K562 (cell line): ENCODE measurements at regions not wholly inside any gene's neighbourhood (a gene's known extent, or its start where the extent isn't known, plus 50 kb on each side); places are given as distances from the start of the nearest gene placed in this dataset.
A peak's percentile ranks its signal among the peaks of the same experiment; 100 is the strongest.

ENCODE experiments used
- ATAC-seq: fragments of 200-7000 bp; cut with Tn5 transposase; 3 replicates; pipeline ENCODE4 v1.9.1; 2020; ENCODE audit warnings: moderate library complexity
- BruUV-seq: library from RNA; stranded (reverse); fragments of 400-500 nt; replicated peaks from 2 replicates; lab custom pipeline; 2021; lab: Mats Ljungman, UMichigan
- CTCF ChIA-PET: fragments of 300-600 bp; formaldehyde crosslinking; extraction: SDS; loops from one replicate; lab custom pipeline; 2021; ENCODE audit warnings: low intra/inter-chr PET ratio; lab: Yijun Ruan, JAX
- POLR2A ChIA-PET: fragments of 300-600, 350-650 bp; sonication (Branson Sonifier 250); formaldehyde crosslinking; extraction: SDS; loops from one replicate; lab custom pipeline; 2021; ENCODE audit warnings: antibody characterized with exemption, inconsistent platforms; lab: Yijun Ruan, JAX
- DNase-seq, 4 experiments: peaks; one replicate each; pipeline versions ENCODE4 v3.0.0 to v3.0.0-alpha.2; 2011 to 2018; ENCODE audit warnings: low spot score in 3 of 4, mixed read lengths in 3 of 4; ENCODE audit errors: extremely low read depth in 1 of 4
- FAIRE-seq: peaks from 2 replicates; lab custom pipeline; 2011; peaks lifted over from hg19 to GRCh38; lab: Jason Lieb, UNC
- H2AFZ ChIP-seq: 2 replicates; pipeline ENCODE4 v1.6.0; 2011; ENCODE audit warnings: low read depth, low read length, control low read depth, inconsistent platforms
- H3K27ac ChIP-seq: fragments of 200-600 bp; 3 replicates; pipeline ENCODE4 v1.8.0; 2011; ENCODE audit warnings: low read depth, mild to moderate bottlenecking, control low read depth, inconsistent platforms, low read length, moderate library complexity, mixed read lengths; ENCODE audit errors: extremely low read depth
- H3K27me3 ChIP-seq, 2 experiments: fragments of 300-600 bp in 1 of 2; 2 replicates in 1 of 2; 3 replicates in 1 of 2; pipeline versions ENCODE4 v1.6.0 to v1.8.0; 2011; ENCODE audit warnings: inconsistent platforms in 2 of 2, low read length in 2 of 2, mild to moderate bottlenecking in 1 of 2, mixed read lengths in 1 of 2, moderate library complexity in 1 of 2; ENCODE audit not compliant: control insufficient read depth in 2 of 2, insufficient read depth in 2 of 2
- H3K36me3 ChIP-seq: fragments of 300-600 bp; 3 replicates; pipeline ENCODE4 v1.8.0; 2011; ENCODE audit warnings: mild to moderate bottlenecking, low read length, inconsistent platforms; ENCODE audit not compliant: control insufficient read depth, insufficient read depth
- H3K4me1 ChIP-seq, 2 experiments: fragments of 200-600 bp in 1 of 2; replicated peaks in 1 of 2; 2 replicates in 1 of 2; 3 replicates in 1 of 2; pipeline versions ENCODE4 v1.5.1 to v1.8.0; 2011; ENCODE audit warnings: inconsistent platforms in 2 of 2, low read length in 2 of 2, mild to moderate bottlenecking in 1 of 2, mixed read lengths in 1 of 2, moderate library complexity in 1 of 2; ENCODE audit not compliant: control insufficient read depth in 2 of 2, insufficient read depth in 2 of 2
- H3K4me2 ChIP-seq: 2 replicates; pipeline ENCODE4 v1.6.1; 2011; ENCODE audit warnings: low read length, control low read depth, inconsistent platforms, mixed read lengths; ENCODE audit not compliant: insufficient read depth
- H3K4me3 ChIP-seq: fragments of 200-600 bp; sonication (generic), shearing (Covaris generic); 2 replicates; pipeline ENCODE4 v1.5.1; 2016; ENCODE audit warnings: control low read depth, inconsistent platforms
- H3K79me2 ChIP-seq: fragments of 200-600 bp; 3 replicates; pipeline ENCODE4 v1.8.0; 2011; ENCODE audit warnings: low read length, inconsistent platforms; ENCODE audit not compliant: control insufficient read depth, insufficient read depth
- H3K9ac ChIP-seq, 2 experiments: 2 replicates each; pipeline versions ENCODE4 v1.6.0 to v1.6.1; 2011; ENCODE audit warnings: low read depth in 2 of 2, low read length in 2 of 2, control low read depth in 1 of 2, inconsistent platforms in 1 of 2, mild to moderate bottlenecking in 1 of 2, mixed read lengths in 1 of 2; ENCODE audit not compliant: insufficient read depth in 1 of 2
- H3K9me1 ChIP-seq: one replicate; pipeline ENCODE4 v1.6.0; 2011; ENCODE audit warnings: inconsistent platforms, mild to moderate bottlenecking, low read length, moderate library complexity; ENCODE audit not compliant: control insufficient read depth, insufficient read depth
- H3K9me3 ChIP-seq: replicated peaks from 2 replicates; pipeline ENCODE4 v1.5.1; 2011; ENCODE audit warnings: low read depth, low read length, inconsistent platforms; ENCODE audit not compliant: control insufficient read depth, insufficient read depth
- H4K20me1 ChIP-seq: replicated peaks from 2 replicates; pipeline ENCODE4 v1.6.1; 2011; ENCODE audit warnings: low read length, inconsistent platforms, mixed read lengths; ENCODE audit not compliant: control insufficient read depth, insufficient read depth
- CTBP1 ChIP-seq: fragments of 450-650 bp; IDR thresholded peaks from 2 replicates; pipeline ENCODE4 v1.6.1; 2016; ENCODE audit warnings: borderline replicate concordance
- ELF4 ChIP-seq: fragments of 450-650 bp; formaldehyde crosslinking; IDR thresholded peaks from 2 replicates; pipeline ENCODE4 v1.4.0; 2022; ENCODE audit warnings: missing genetic modification characterization
- ETV1 ChIP-seq: fragments of 450-650 bp; conservative IDR thresholded peaks from 2 replicates; pipeline ENCODE4 v1.6.1; 2016; ENCODE audit warnings: missing genetic modification characterization, control low read depth, low read depth, missing compliant biosample characterization
- FOXA3 ChIP-seq, 2 experiments: fragments of 450-650 bp in 1 of 2; sonication (generic) in 1 of 2; formaldehyde crosslinking; IDR thresholded peaks in 1 of 2; conservative IDR thresholded peaks in 1 of 2; 2 replicates each; pipeline versions ENCODE4 v1.4.0 to v1.8.0; 2020 to 2022; ENCODE audit warnings: mild to moderate bottlenecking in 2 of 2, missing genetic modification reagents in 1 of 2
- HEY1 ChIP-seq: fragments of 250-450 bp; sonication (Bioruptor Pico); IDR thresholded peaks from 2 replicates; pipeline ENCODE4 v1.5.0; 2020; ENCODE audit warnings: mild to moderate bottlenecking, moderate library complexity, borderline replicate concordance
- KLF10 ChIP-seq: fragments of 250-450 bp; sonication (Bioruptor Pico); IDR thresholded peaks from 2 replicates; pipeline ENCODE4 v1.6.1; 2021; ENCODE audit warnings: matching md5 sums
- MAFK ChIP-seq: IDR thresholded peaks from 2 replicates; pipeline ENCODE4 v1.6.1; 2011; ENCODE audit warnings: low read length, improper control_type of control experiment
- MAX ChIP-seq: sonication (generic); formaldehyde crosslinking; IDR thresholded peaks from 2 replicates; pipeline ENCODE4 v1.9.0; 2022; ENCODE audit warnings: mild to moderate bottlenecking, missing genetic modification reagents
- MCM5 ChIP-seq: fragments of 450-650 bp; IDR thresholded peaks from 2 replicates; pipeline ENCODE4 v1.6.1; 2016; ENCODE audit warnings: low read depth
- MIER1 ChIP-seq: fragments of 450-650 bp; IDR thresholded peaks from 2 replicates; pipeline ENCODE4 v1.6.1; 2016; ENCODE audit warnings: antibody characterized with exemption, mild to moderate bottlenecking, low read depth
- NELFE ChIP-seq: IDR thresholded peaks from 2 replicates; pipeline ENCODE4 v1.6.1; 2011; ENCODE audit warnings: mild to moderate bottlenecking; ENCODE audit not compliant: insufficient read depth, insufficient read length
- SNRNP70 ChIP-seq: fragments of 200-400 bp; formaldehyde crosslinking; optimal IDR thresholded peaks from 2 replicates; pipeline ENCODE3; 2017; ENCODE audit warnings: low read depth, low read length
- USF1 ChIP-seq: sonication (generic); formaldehyde crosslinking; IDR thresholded peaks from 2 replicates; pipeline ENCODE4 v1.9.0; 2022; ENCODE audit warnings: mild to moderate bottlenecking, missing genetic modification reagents
- XRCC3 ChIP-seq: fragments of 450-650 bp; IDR thresholded peaks from 2 replicates; pipeline ENCODE4 v1.6.1; 2017; ENCODE audit warnings: mild to moderate bottlenecking, moderate library complexity
- ZNF133 ChIP-seq: fragments of 250-450 bp; sonication (Bioruptor Pico); IDR thresholded peaks from 2 replicates; pipeline ENCODE4 v1.4.0; 2020; ENCODE audit warnings: mild to moderate bottlenecking
- ZNF3 ChIP-seq: fragments of 250-450 bp; sonication (Bioruptor Pico); IDR thresholded peaks from 2 replicates; pipeline ENCODE4 v1.5.0; 2021; ENCODE audit warnings: mild to moderate bottlenecking, moderate library complexity
- ZNF512 ChIP-seq: IDR thresholded peaks from 2 replicates; pipeline ENCODE4 v1.6.1; 2016; ENCODE audit warnings: missing genetic modification characterization, missing compliant biosample characterization
- WGBS: fragments of 100-300 bp; shearing (Covaris generic); methylation state at CpG from one replicate; pipeline ENCODE4 v1.1.6; 2016; ENCODE audit warnings: low coverage, mixed read lengths; ENCODE audit not compliant: insufficient coverage; ENCODE audit errors: missing lambda C conversion rate; 5-methylcytosine and 5-hydroxymethylcytosine counted together
- in situ Hi-C: fragments of 300-500 bp; cut with MboI; formaldehyde crosslinking; loops from 4 replicates; pipeline ENCODE4 v1.15.0; 2018; ENCODE audit warnings: inconsistent platforms, mixed read lengths
- intact Hi-C: fragments of 100-400 bp; cut with micrococcal nuclease; formaldehyde crosslinking; loops from 2 replicates; pipeline ENCODE4 v1.14.2; 2022
- TF ChIP-seq, protein P1 (sequence below): fragments of 450-650 bp; formaldehyde crosslinking; conservative IDR thresholded peaks from 2 replicates; pipeline ENCODE4 v1.4.0; 2022; ENCODE audit warnings: mild to moderate bottlenecking, missing genetic modification characterization
- TF ChIP-seq, protein P2 (sequence below), 2 experiments: fragments of 450-650 bp; IDR thresholded peaks; 2 replicates each; pipeline ENCODE4 v1.6.1; 2016

DNA sequence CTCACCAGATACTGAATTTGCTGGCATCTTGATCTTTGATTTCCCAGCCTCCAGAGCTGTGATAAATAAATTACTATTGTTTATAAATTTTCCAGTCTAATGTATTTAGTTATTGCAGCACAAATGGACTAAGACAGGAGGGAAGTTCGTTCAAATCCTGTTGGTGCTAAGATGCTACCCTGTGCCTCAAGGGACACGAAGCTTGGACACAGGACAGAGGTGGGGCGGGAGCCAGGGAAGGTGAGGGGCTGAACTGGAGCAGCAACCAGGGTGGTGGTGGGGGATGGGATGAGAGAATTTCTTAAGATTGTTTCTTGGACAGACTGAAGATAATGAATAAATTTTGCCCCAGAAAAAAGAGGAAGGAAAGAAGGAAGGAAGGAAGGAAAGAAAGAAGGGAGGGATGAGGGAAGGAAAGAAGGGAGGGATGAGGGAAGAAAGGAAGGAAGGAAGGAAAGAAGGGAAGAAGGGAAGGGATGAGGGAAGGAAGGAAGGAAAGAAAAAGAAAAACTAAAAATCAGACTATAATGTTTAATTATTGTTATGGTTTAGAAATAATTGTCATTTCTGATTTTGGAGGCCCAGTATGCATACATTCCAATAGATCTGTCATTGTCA, 127.2 kb downstream of the CDC5L start:
- no peaks in the 10 kb centered on the region for H3K79me2 ChIP-seq
- no peak for DNase-seq
- no peak for ATAC-seq
- H3K27ac ChIP-seq, result no peak overlapping the region
- intact Hi-C loops (no loop called here), in situ Hi-C loops (no loop called here)
- no peak overlapping the region for H3K4me3 ChIP-seq
- 0% methylated on average over 3 of the region's 3 CpGs for WGBS
- no peaks in the 10 kb centered on the region for H4K20me1 ChIP-seq
- H3K27me3 ChIP-seq, result peaks cover 0 to 2% of the 10 kb centered on the region in 2 experiments; a peak in 2 of 5 replicates
- no peaks in the 10 kb centered on the region for H3K9me1 ChIP-seq
- H3K4me2 ChIP-seq, result no peak overlapping the region
- no peak for FAIRE-seq
- POLR2A ChIA-PET, result no interaction called here
- CTCF ChIA-PET, result no interaction called here
- H3K4me1 ChIP-seq, result no peaks in the 10 kb centered on the region
- H2AFZ ChIP-seq, result no peak overlapping the region
- H3K9ac ChIP-seq, result no peak overlapping the region
- no peaks in the 10 kb centered on the region for H3K9me3 ChIP-seq
- no TSS peak for BruUV-seq
- no peaks in the 10 kb centered on the region for H3K36me3 ChIP-seq
- TF ChIP-seq MIER1 (no peak), CTBP1 (no peak), XRCC3 (no peak), ZNF3 (CRISPR knock-in tag) (no peak), ZNF512 (peak; percentile 46; the same call in 1 of the 2 replicates), MCM5 (no peak), ELF4 (CRISPR knock-in tag) (peak; percentile 36; the same call in 1 of the 2 replicates), ZNF133 (CRISPR knock-in tag) (no peak), MAFK (no peak), SNRNP70 (no peak), USF1 (CRISPR knock-in tag) (no peak), FOXA3 (CRISPR knock-in tag; conservative IDR thresholded peaks at IDR 0.05 in 1 of 2, IDR thresholded peaks at IDR 0.05 in 1 of 2) (no peak), HEY1 (CRISPR knock-in tag) (no peak), ETV1 (tag) (no peak), MAX (CRISPR knock-in tag) (no peak), KLF10 (CRISPR knock-in tag) (no peak), NELFE (no peak)
- TF ChIP-seq, protein P1, sequence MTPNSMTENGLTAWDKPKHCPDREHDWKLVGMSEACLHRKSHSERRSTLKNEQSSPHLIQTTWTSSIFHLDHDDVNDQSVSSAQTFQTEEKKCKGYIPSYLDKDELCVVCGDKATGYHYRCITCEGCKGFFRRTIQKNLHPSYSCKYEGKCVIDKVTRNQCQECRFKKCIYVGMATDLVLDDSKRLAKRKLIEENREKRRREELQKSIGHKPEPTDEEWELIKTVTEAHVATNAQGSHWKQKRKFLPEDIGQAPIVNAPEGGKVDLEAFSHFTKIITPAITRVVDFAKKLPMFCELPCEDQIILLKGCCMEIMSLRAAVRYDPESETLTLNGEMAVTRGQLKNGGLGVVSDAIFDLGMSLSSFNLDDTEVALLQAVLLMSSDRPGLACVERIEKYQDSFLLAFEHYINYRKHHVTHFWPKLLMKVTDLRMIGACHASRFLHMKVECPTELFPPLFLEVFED (CRISPR knock-in tag), result peak; percentile 62; the same call in 1 of the 2 replicates
- TF ChIP-seq, protein P2, sequence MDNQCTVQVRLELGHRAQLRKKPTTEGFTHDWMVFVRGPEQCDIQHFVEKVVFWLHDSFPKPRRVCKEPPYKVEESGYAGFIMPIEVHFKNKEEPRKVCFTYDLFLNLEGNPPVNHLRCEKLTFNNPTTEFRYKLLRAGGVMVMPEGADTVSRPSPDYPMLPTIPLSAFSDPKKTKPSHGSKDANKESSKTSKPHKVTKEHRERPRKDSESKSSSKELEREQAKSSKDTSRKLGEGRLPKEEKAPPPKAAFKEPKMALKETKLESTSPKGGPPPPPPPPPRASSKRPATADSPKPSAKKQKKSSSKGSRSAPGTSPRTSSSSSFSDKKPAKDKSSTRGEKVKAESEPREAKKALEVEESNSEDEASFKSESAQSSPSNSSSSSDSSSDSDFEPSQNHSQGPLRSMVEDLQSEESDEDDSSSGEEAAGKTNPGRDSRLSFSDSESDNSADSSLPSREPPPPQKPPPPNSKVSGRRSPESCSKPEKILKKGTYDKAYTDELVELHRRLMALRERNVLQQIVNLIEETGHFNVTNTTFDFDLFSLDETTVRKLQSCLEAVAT (IDR thresholded peaks at IDR 0.05), result no peak
